ENCODE measurements at regions not wholly inside any gene's neighbourhood (a gene's known extent, or its start where the extent isn't known, plus 50 kb on each side); places are given as distances from the start of the nearest gene placed in this dataset.

- Histone ChIP-seq H3K9me2 (replicated peaks; ENCODE audit: control insufficient read depth, low read length) (no peaks in the 10 kb centered on the region), H3K4me2 (ENCODE audit: low read length) (no peak overlapping the region), H3K27me3 (ENCODE audit: control insufficient read depth, low read length) (no peaks in the 10 kb centered on the region), H3K27ac (ENCODE audit: low read depth, low read length) (no peak overlapping the region), H3K36me3 (ENCODE audit: control insufficient read depth, low read length) (no peaks in the 10 kb centered on the region), H3K4me3 (ENCODE audit: low read length) (no peak overlapping the region), H3K4me1 (ENCODE audit: control insufficient read depth, low read length) (no peaks in the 10 kb centered on the region), H4K20me1 (ENCODE audit: control insufficient read depth, insufficient read depth, low read depth, low read length) (no peaks in the 10 kb centered on the region), H3K9me3 (ENCODE audit: control insufficient read depth, insufficient read depth, low read length) (no peaks in the 10 kb centered on the region), H3F3A (ENCODE audit: control insufficient read depth, insufficient read depth) (no peaks in the 10 kb centered on the region), H3K79me2 (ENCODE audit: control insufficient read depth, low read length) (no peaks in the 10 kb centered on the region)
- no peak for TF ChIP-seq EZH2phosphoT487 (IDR thresholded peaks at IDR 0.05; ENCODE audit: borderline replicate concordance, low read length)
- TF ChIP-seq CTCF (IDR thresholded peaks at IDR 0.05; ENCODE audit: low read depth, low read length, poor library complexity, severe bottlenecking) = no peak
These were observed 627.4 kb downstream of the SLC16A7 start for GRCh38 chr12:60223242-60223641.

- Histone ChIP-seq H3K79me2 (ENCODE audit: control insufficient read depth, low read length) (no peaks in the 10 kb centered on the region), H3K4me1 (ENCODE audit: control insufficient read depth, low read length) (no peaks in the 10 kb centered on the region), H3F3A (ENCODE audit: control insufficient read depth, insufficient read depth) (no peaks in the 10 kb centered on the region), H3K9me2 (replicated peaks; ENCODE audit: control insufficient read depth, low read length) (no peaks in the 10 kb centered on the region; the same call in 1 of the 2 replicates), H3K27ac (ENCODE audit: low read depth, low read length) (no peak overlapping the region), H3K36me3 (ENCODE audit: control insufficient read depth, low read length) (no peaks in the 10 kb centered on the region), H4K20me1 (ENCODE audit: control insufficient read depth, insufficient read depth, low read depth, low read length) (no peaks in the 10 kb centered on the region), H3K4me3 (ENCODE audit: low read length) (no peak overlapping the region), H3K27me3 (ENCODE audit: control insufficient read depth, low read length) (no peaks in the 10 kb centered on the region), H3K4me2 (ENCODE audit: low read length) (no peak overlapping the region), H3K9me3 (ENCODE audit: control insufficient read depth, insufficient read depth, low read length) (no peaks in the 10 kb centered on the region)
- no peak for TF ChIP-seq EZH2phosphoT487 (IDR thresholded peaks at IDR 0.05; ENCODE audit: borderline replicate concordance, low read length)
- no peak for TF ChIP-seq CTCF (IDR thresholded peaks at IDR 0.05; ENCODE audit: low read depth, low read length, poor library complexity, severe bottlenecking)
These were observed 629.6 kb downstream of the SLC16A7 start for GRCh38 chr12:60225216-60226000.

GRCh38 chr12:60227916-60228315, 632.1 kb downstream of the SLC16A7 start:
- H3K27me3 ChIP-seq (ENCODE audit: control insufficient read depth, low read length) = no peaks in the 10 kb centered on the region
- no peaks in the 10 kb centered on the region; the same call in 1 of the 2 replicates for H3K9me2 ChIP-seq (replicated peaks; ENCODE audit: control insufficient read depth, low read length)
- no peaks in the 10 kb centered on the region for H3K79me2 ChIP-seq (ENCODE audit: control insufficient read depth, low read length)
- H3K36me3 ChIP-seq (ENCODE audit: control insufficient read depth, low read length) = no peaks in the 10 kb centered on the region
- H3K4me1 ChIP-seq (ENCODE audit: control insufficient read depth, low read length) = no peaks in the 10 kb centered on the region
- H4K20me1 ChIP-seq (ENCODE audit: control insufficient read depth, insufficient read depth, low read depth, low read length) = no peaks in the 10 kb centered on the region
- H3K27ac ChIP-seq (ENCODE audit: low read depth, low read length) = no peak overlapping the region
- H3K4me3 ChIP-seq (ENCODE audit: low read length) = no peak overlapping the region
- TF ChIP-seq EZH2phosphoT487 (IDR thresholded peaks at IDR 0.05; ENCODE audit: borderline replicate concordance, low read length) (no peak), CTCF (IDR thresholded peaks at IDR 0.05; ENCODE audit: low read depth, low read length, poor library complexity, severe bottlenecking) (no peak)
- no peak overlapping the region for H3K4me2 ChIP-seq (ENCODE audit: low read length)
- no peaks in the 10 kb centered on the region for H3K9me3 ChIP-seq (ENCODE audit: control insufficient read depth, insufficient read depth, low read length)
- H3F3A ChIP-seq (ENCODE audit: control insufficient read depth, insufficient read depth) = no peaks in the 10 kb centered on the region

Data from DOHH2 (cell line).